Karpas-422 (cell line): ENCODE measurements at regions not wholly inside any gene's neighbourhood (a gene's known extent, or its start where the extent isn't known, plus 50 kb on each side); places are given as distances from the start of the nearest gene placed in this dataset.

Source experiments
- DNase-seq: peaks from one replicate; pipeline ENCODE4 v3.0.0-alpha.2; 2015
- H2AFZ ChIP-seq: fragments of 200-600 bp; sonication (generic); 2 replicates; pipeline ENCODE4 v1.6.1; 2014; ENCODE audit warnings: antibody characterized with exemption, low read length, mixed read lengths
- H3K27ac ChIP-seq: fragments of 200-600 bp; sonication (generic); 2 replicates; pipeline ENCODE4 v1.5.1; 2014; ENCODE audit warnings: mild to moderate bottlenecking, low read length, moderate library complexity
- H3K27me3 ChIP-seq: fragments of 200-600 bp; sonication (generic); 2 replicates; pipeline ENCODE4 v1.6.1; 2014; ENCODE audit warnings: low read length, mixed read lengths
- H3K36me3 ChIP-seq: fragments of 200-600 bp; sonication (generic); 2 replicates; pipeline ENCODE4 v1.6.1; 2014; ENCODE audit warnings: low read length, mixed read lengths; ENCODE audit not compliant: insufficient read depth
- H3K4me1 ChIP-seq: fragments of 200-600 bp; sonication (generic); 2 replicates; pipeline ENCODE4 v1.6.1; 2014; ENCODE audit warnings: mild to moderate bottlenecking, low read length, mixed read lengths
- H3K4me2 ChIP-seq: fragments of 200-600 bp; sonication (generic); 2 replicates; pipeline ENCODE4 v1.6.1; 2014; ENCODE audit warnings: low read length, low read depth, mild to moderate bottlenecking; ENCODE audit not compliant: poor library complexity, severe bottlenecking
- H3K4me3 ChIP-seq: fragments of 200-600 bp; sonication (generic); 2 replicates; pipeline ENCODE4 v1.5.1; 2014; ENCODE audit warnings: mild to moderate bottlenecking, antibody characterized with exemption, low read length, mixed read lengths
- H3K79me2 ChIP-seq: fragments of 200-600 bp; sonication (generic); 2 replicates; pipeline ENCODE4 v1.6.1; 2014; ENCODE audit warnings: mild to moderate bottlenecking, low read length, mixed read lengths
- H3K9ac ChIP-seq: fragments of 200-600 bp; sonication (generic); 2 replicates; pipeline ENCODE4 v1.6.0; 2014; ENCODE audit warnings: low read length
- H3K9me2 ChIP-seq: fragments of 200-600 bp; sonication (generic), shearing (Covaris generic); replicated peaks from 2 replicates; pipeline ENCODE4 v1.6.0; 2014; ENCODE audit warnings: mild to moderate bottlenecking, low read length, moderate library complexity; ENCODE audit not compliant: insufficient read depth
- H3K9me3 ChIP-seq: fragments of 300-700, 200-600 bp; sonication (generic); 2 replicates; pipeline ENCODE4 v1.6.1; 2014; ENCODE audit warnings: low read length, mixed read lengths
- H4K20me1 ChIP-seq: fragments of 200-600 bp; sonication (generic); 2 replicates; pipeline ENCODE4 v1.6.1; 2014; ENCODE audit warnings: mild to moderate bottlenecking, antibody characterized with exemption, low read length, low read depth; ENCODE audit not compliant: insufficient read depth

DNA sequence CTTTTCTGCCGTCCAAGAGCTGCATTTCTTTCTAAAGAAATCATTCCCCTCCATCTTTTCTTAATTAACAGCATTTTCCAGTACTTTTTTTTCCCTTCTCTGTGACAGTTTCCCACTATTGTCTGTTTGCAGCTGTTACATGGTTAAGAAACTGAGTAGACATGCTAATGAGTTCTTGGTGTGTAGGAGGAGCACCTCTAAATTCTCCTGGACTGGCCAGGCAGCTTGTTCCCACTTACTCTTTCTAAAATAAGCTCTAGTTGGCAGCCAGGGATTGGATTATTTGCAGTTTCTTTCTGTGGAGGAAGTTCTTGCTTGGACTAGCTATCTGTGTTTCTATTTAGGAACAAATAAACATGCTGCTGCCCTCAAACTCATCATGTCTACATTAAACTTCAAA lies 235.1 kb upstream of the GAP43 start:
- H3K9me2 ChIP-seq, result no peaks in the 10 kb centered on the region
- no peaks in the 10 kb centered on the region for H3K4me1 ChIP-seq
- H4K20me1 ChIP-seq, result no peaks in the 10 kb centered on the region
- no peak overlapping the region for H3K27ac ChIP-seq
- no peak overlapping the region for H3K4me3 ChIP-seq
- no peaks in the 10 kb centered on the region for H3K36me3 ChIP-seq
- no peak overlapping the region for H3K4me2 ChIP-seq
- H2AFZ ChIP-seq, result no peak overlapping the region
- no peak for DNase-seq
- no peak overlapping the region for H3K9ac ChIP-seq
- no peaks in the 10 kb centered on the region for H3K79me2 ChIP-seq
- no peaks in the 10 kb centered on the region for H3K9me3 ChIP-seq
- H3K27me3 ChIP-seq, result no peaks in the 10 kb centered on the region

DNA sequence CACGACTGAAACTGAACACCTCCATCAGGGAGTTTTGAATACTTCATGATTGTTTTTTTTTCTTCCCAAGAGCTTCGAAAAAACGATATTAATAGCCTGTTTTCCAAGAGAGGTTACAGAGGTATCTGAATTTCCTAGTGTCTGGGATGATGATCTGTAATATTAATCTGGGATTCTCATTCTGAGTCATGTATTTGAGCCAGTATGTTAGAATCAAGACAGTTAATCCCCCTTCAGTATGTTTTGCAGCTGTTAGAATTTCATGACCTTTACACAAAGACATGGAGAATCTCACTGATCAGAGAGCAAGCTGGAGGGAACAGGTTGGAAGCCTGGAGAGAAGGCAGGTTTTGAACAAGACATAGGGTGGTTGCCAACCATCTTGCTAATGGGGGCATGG lies 234.5 kb upstream of the GAP43 start:
- Histone ChIP-seq H3K4me2 (no peak overlapping the region), H3K79me2 (no peaks in the 10 kb centered on the region), H3K36me3 (no peaks in the 10 kb centered on the region), H3K9me2 (no peaks in the 10 kb centered on the region), H3K4me3 (no peak overlapping the region), H3K27ac (no peak overlapping the region), H3K9me3 (no peaks in the 10 kb centered on the region), H3K4me1 (no peaks in the 10 kb centered on the region), H2AFZ (no peak overlapping the region), H4K20me1 (no peaks in the 10 kb centered on the region), H3K9ac (no peak overlapping the region), H3K27me3 (no peaks in the 10 kb centered on the region)
- DNase-seq, result no peak

DNA sequence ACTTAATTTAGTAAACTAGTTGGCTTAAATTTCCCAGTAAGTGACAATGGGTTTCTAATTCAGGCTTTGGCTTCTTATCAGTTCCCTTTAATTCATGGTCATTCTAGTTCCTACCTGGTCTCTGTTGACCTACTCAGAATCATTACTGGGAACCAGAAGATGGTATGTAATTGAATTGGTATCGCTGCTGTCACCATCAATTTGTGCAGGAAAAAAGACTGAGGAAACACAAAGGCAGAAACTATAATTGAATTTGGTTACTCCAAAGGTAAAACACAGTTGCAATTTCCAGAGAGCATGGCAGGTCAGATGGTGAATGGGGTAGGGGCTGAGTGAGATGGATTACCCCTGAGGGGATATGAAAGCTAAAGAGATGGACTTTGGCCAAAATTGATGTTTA lies 226.5 kb upstream of the GAP43 start:
- Histone ChIP-seq H3K4me3 (no peak overlapping the region), H3K9me3 (no peaks in the 10 kb centered on the region), H3K27ac (no peak overlapping the region), H3K36me3 (no peaks in the 10 kb centered on the region), H2AFZ (no peak overlapping the region), H3K9me2 (no peaks in the 10 kb centered on the region), H4K20me1 (no peaks in the 10 kb centered on the region), H3K79me2 (no peaks in the 10 kb centered on the region), H3K4me1 (no peaks in the 10 kb centered on the region), H3K27me3 (no peaks in the 10 kb centered on the region), H3K4me2 (no peak overlapping the region), H3K9ac (no peak overlapping the region)
- DNase-seq, result no peak

DNA sequence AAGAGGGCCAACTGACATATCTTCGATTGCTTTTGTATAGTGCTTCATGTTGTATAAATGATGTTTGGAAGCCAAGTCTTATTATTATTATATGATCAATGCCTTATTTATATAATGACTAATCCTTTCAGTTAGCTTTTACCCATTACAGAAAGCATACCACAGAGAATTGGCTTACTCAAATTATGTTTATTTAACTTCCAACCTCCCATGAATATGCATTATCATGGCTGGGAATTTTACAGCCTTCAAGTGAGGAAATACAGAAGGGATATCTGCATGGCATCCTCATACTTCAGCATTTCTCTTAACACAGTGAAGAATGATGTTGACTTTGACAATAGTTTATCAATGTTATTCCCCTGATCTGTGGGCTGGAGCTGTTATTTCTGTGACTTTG lies 225.9 kb upstream of the GAP43 start:
- H3K27ac ChIP-seq, result no peak overlapping the region
- no peak for DNase-seq
- H3K4me1 ChIP-seq, result no peaks in the 10 kb centered on the region
- H3K79me2 ChIP-seq, result no peaks in the 10 kb centered on the region
- H3K4me2 ChIP-seq, result no peak overlapping the region
- H2AFZ ChIP-seq, result no peak overlapping the region
- H4K20me1 ChIP-seq, result no peaks in the 10 kb centered on the region
- no peak overlapping the region for H3K9ac ChIP-seq
- no peak overlapping the region for H3K4me3 ChIP-seq
- H3K36me3 ChIP-seq, result no peaks in the 10 kb centered on the region
- no peaks in the 10 kb centered on the region for H3K9me3 ChIP-seq
- no peaks in the 10 kb centered on the region for H3K27me3 ChIP-seq
- no peaks in the 10 kb centered on the region for H3K9me2 ChIP-seq

DNA sequence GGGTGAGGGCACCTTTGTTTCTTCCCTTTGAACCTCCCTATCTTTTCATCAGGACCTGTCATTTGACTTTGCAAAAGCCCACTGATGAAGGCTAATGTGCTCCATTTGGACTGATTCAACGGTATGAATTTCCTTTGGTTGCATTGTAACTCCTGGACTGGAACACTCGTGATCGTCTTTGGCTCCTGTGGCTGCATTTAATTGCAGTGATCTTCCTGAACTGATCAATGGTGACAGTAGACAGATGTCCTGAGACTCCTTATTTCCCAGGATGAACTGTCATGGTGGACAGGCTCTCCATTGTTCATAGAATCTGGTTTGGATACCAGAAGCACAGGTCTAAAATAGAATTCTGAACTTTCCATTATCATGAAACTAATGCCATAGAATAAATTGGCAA lies 224.8 kb upstream of the GAP43 start:
- Histone ChIP-seq H3K4me1 (no peaks in the 10 kb centered on the region), H3K9me3 (no peaks in the 10 kb centered on the region), H3K9me2 (no peaks in the 10 kb centered on the region), H3K9ac (no peak overlapping the region), H2AFZ (no peak overlapping the region), H3K4me3 (no peak overlapping the region), H4K20me1 (no peaks in the 10 kb centered on the region), H3K27me3 (no peaks in the 10 kb centered on the region), H3K27ac (no peak overlapping the region), H3K36me3 (no peaks in the 10 kb centered on the region), H3K4me2 (no peak overlapping the region), H3K79me2 (no peaks in the 10 kb centered on the region)
- no peak for DNase-seq

DNA sequence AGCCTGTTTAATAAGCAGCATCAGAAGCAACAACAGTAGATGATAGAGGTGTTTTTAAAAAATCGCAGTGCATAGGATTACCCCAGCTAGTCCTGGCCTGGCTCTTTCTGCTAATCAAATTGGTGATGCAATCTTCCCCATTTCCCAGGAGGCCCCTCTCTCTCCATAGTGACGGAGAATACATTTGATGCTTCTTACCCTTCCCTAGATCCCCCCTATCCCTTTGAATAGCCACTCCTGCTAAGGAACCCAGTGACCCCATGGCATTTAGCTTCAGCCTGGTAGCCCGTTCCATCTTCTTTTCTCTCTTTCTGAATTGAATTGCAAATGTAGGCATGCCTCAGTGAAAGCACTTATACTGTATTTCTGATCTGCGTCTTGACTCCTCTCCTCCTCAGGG lies 223.6 kb upstream of the GAP43 start:
- no peaks in the 10 kb centered on the region for H3K36me3 ChIP-seq
- DNase-seq, result no peak

DNA sequence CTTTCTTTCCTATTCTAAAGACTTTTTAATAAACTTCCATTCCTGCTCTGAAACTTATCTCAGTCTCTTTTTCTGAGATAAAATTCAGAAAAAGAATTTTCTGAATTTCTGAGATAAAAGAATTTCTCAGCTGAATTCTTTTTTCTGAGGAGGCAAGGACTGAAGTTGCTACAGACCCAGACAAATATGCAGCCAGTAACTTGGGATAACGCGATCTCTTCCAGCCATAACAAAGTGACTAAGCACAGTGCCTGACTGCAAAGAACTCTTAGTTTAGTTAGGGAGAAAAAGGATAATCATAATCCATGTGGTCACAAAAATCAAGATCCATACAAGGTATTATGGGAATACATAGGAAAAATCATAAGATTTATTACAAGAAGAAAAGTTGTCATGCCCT lies 222.0 kb upstream of the GAP43 start:
- no peaks in the 10 kb centered on the region for H3K4me1 ChIP-seq
- H3K79me2 ChIP-seq, result no peaks in the 10 kb centered on the region
- no peaks in the 10 kb centered on the region for H3K36me3 ChIP-seq
- H3K9me3 ChIP-seq, result no peaks in the 10 kb centered on the region
- H3K27ac ChIP-seq, result no peak overlapping the region
- H3K27me3 ChIP-seq, result no peaks in the 10 kb centered on the region
- H4K20me1 ChIP-seq, result no peaks in the 10 kb centered on the region
- H2AFZ ChIP-seq, result no peak overlapping the region
- H3K9me2 ChIP-seq, result no peaks in the 10 kb centered on the region
- H3K4me3 ChIP-seq, result no peak overlapping the region
- no peak for DNase-seq
- H3K4me2 ChIP-seq, result no peak overlapping the region
- no peak overlapping the region for H3K9ac ChIP-seq

More for the DNA sequence above, 223.6 kb upstream of the GAP43 start:
- no peak overlapping the region for H3K9ac ChIP-seq
- no peaks in the 10 kb centered on the region for H3K79me2 ChIP-seq
- no peak overlapping the region for H3K4me3 ChIP-seq
- no peak overlapping the region for H3K27ac ChIP-seq
- H3K9me2 ChIP-seq, result no peaks in the 10 kb centered on the region
- H4K20me1 ChIP-seq, result no peaks in the 10 kb centered on the region
- no peak overlapping the region for H3K4me2 ChIP-seq
- no peaks in the 10 kb centered on the region for H3K27me3 ChIP-seq
- no peaks in the 10 kb centered on the region for H3K4me1 ChIP-seq
- no peaks in the 10 kb centered on the region for H3K9me3 ChIP-seq
- H2AFZ ChIP-seq, result no peak overlapping the region

DNA sequence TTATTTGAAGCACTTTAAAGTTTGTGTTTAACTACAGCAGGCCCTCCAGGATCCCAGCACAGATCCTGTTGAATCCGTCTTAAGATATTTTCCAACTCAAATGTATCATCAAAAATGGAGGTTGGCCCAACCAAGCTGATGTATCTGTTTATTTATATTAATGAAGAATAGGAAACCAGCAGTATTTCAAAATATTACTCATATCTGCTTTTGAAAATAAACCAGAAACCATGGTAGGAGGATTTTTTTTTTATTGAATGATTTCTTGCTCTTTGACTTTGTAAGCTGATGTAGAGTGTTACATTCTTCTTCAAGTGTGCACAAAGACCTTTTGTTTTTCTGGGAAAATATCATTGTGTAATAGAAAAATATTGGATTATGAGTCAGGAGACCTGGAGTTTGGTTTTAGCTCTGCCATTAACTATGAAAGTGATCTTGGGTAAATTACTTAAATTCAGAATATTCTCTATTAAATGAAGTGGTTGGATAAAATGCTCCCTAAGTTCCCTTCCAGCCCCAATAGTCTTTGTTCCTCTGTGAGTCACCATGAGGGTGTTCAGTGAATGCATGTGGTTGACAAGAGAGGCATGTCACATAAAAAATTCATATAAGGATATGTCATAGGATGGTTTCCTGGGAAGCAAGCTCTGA lies 221.3 kb upstream of the GAP43 start:
- H3K36me3 ChIP-seq, result no peaks in the 10 kb centered on the region
- no peak overlapping the region for H3K27ac ChIP-seq
- no peaks in the 10 kb centered on the region for H3K9me3 ChIP-seq
- H3K27me3 ChIP-seq, result no peaks in the 10 kb centered on the region
- no peak for DNase-seq
- H3K79me2 ChIP-seq, result no peaks in the 10 kb centered on the region
- H4K20me1 ChIP-seq, result no peaks in the 10 kb centered on the region
- H3K9ac ChIP-seq, result no peak overlapping the region
- no peak overlapping the region for H3K4me2 ChIP-seq
- H2AFZ ChIP-seq, result no peak overlapping the region
- no peaks in the 10 kb centered on the region for H3K9me2 ChIP-seq
- H3K4me1 ChIP-seq, result no peaks in the 10 kb centered on the region
- H3K4me3 ChIP-seq, result no peak overlapping the region

DNA sequence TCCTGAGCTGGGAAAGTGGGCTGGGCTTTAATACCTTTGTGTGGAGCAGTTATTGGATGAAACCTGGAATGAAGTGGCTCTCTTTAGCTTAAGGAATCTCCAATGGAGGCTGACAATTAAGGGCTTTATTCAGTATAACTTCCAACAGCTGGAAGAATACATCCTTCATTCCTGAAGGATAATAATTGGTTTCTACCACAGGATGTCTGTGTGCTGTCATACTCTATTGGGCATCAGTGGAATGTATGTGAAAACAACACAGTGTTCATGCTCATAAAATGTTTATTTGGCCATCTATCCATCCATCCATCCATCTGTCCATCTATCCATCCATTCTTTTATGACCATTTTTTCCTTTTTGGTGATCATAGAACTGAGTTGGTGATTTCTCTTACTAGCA lies 220.7 kb upstream of the GAP43 start:
- no peaks in the 10 kb centered on the region for H3K9me3 ChIP-seq
- no peaks in the 10 kb centered on the region for H4K20me1 ChIP-seq
- no peaks in the 10 kb centered on the region for H3K9me2 ChIP-seq
- H2AFZ ChIP-seq, result no peak overlapping the region
- no peaks in the 10 kb centered on the region for H3K4me1 ChIP-seq
- no peak overlapping the region for H3K27ac ChIP-seq
- DNase-seq, result no peak
- no peak overlapping the region for H3K9ac ChIP-seq
- no peaks in the 10 kb centered on the region for H3K79me2 ChIP-seq
- H3K27me3 ChIP-seq, result no peaks in the 10 kb centered on the region
- no peak overlapping the region for H3K4me2 ChIP-seq
- no peaks in the 10 kb centered on the region for H3K36me3 ChIP-seq
- H3K4me3 ChIP-seq, result no peak overlapping the region
